DND-41 (cell line): ENCODE measurements at regions not wholly inside any gene's neighbourhood (a gene's known extent, or its start where the extent isn't known, plus 50 kb on each side); places are given as distances from the start of the nearest gene placed in this dataset.

Experiments used
- ATAC-seq: fragments of 200-7000 bp; cut with Tn5 transposase; 3 replicates; pipeline ENCODE4 v1.9.1; 2021; ENCODE audit warnings: low read depth; ENCODE audit not compliant: insufficient read depth
- DNase-seq: peaks from one replicate; pipeline ENCODE4 v3.0.0-alpha.2; 2020
- H2AFZ ChIP-seq: 2 replicates; pipeline ENCODE4 v1.6.0; 2012; ENCODE audit warnings: low read depth, low read length
- H3K27ac ChIP-seq: 2 replicates; pipeline ENCODE4 v1.5.1; 2012; ENCODE audit warnings: low read length, inconsistent platforms
- H3K27me3 ChIP-seq: fragments of 200-600 bp; sonication (generic); 2 replicates; pipeline ENCODE4 v1.6.0; 2012; ENCODE audit warnings: low read length, mild to moderate bottlenecking, inconsistent platforms; ENCODE audit not compliant: insufficient read depth, poor library complexity
- H3K36me3 ChIP-seq: 2 replicates; pipeline ENCODE4 v1.5.1; 2012; ENCODE audit warnings: low read length, inconsistent platforms; ENCODE audit not compliant: insufficient read depth
- H3K4me1 ChIP-seq: 2 replicates; pipeline ENCODE4 v1.5.1; 2012; ENCODE audit warnings: mild to moderate bottlenecking, low read length; ENCODE audit not compliant: insufficient read depth
- H3K4me2 ChIP-seq: 2 replicates; pipeline ENCODE4 v1.6.0; 2012; ENCODE audit warnings: mild to moderate bottlenecking, moderate library complexity, low read length, inconsistent platforms; ENCODE audit not compliant: insufficient read depth
- H3K4me3 ChIP-seq, 2 experiments: fragments of 200-600 bp in 1 of 2; shearing (Covaris generic) in 1 of 2; 2 replicates each; pipeline ENCODE4 v1.5.1; 2012 to 2016; ENCODE audit warnings: inconsistent platforms in 2 of 2, low read length in 2 of 2, mild to moderate bottlenecking in 2 of 2, low read depth in 1 of 2, moderate library complexity in 1 of 2
- H3K79me2 ChIP-seq: 2 replicates; pipeline ENCODE4 v1.6.0; 2012; ENCODE audit warnings: low read length, inconsistent platforms; ENCODE audit not compliant: insufficient read depth
- H3K9ac ChIP-seq: 2 replicates; pipeline ENCODE4 v1.6.0; 2012; ENCODE audit warnings: low read depth, mild to moderate bottlenecking, inconsistent platforms, low read length, moderate library complexity
- H3K9me3 ChIP-seq: 2 replicates; pipeline ENCODE4 v1.5.1; 2012; ENCODE audit warnings: low read length, moderate library complexity, mild to moderate bottlenecking, inconsistent platforms; ENCODE audit not compliant: insufficient read depth, severe bottlenecking
- H4K20me1 ChIP-seq: 2 replicates; pipeline ENCODE4 v1.6.0; 2012; ENCODE audit warnings: low read length; ENCODE audit not compliant: insufficient read depth
- EZH2 ChIP-seq: IDR thresholded peaks from 3 replicates; pipeline ENCODE4 v1.6.1; 2012; ENCODE audit warnings: borderline replicate concordance, low read depth, mild to moderate bottlenecking, moderate library complexity, low read length, inconsistent platforms; ENCODE audit not compliant: severe bottlenecking
- TF ChIP-seq, protein P1 (sequence below): IDR thresholded peaks from 2 replicates; pipeline ENCODE4 v1.5.1; 2012; ENCODE audit warnings: borderline replicate concordance, low read length, moderate library complexity, mild to moderate bottlenecking; ENCODE audit not compliant: poor library complexity, severe bottlenecking; ENCODE audit errors: extremely low read depth

DNA sequence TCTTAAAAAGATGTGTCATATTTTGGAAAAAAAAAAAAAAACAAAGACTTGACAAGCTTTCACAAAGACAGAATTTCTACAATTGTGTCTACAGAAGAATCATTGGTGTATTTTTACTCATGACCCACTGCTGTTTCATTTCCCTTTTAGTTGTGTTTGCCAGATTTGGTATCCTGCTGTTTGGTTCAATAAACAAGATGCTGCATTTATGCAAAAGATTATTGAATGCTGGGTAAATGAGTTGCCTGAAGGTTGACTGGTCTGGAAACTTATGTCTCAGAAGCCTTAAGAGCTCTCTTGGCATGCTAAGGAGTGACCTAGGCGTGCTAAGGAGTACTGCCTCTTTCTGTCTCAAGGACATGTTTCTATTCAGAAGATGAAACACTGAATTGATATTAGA lies 64.9 kb upstream of the NPY2R start:
- H3K9ac ChIP-seq: no peak overlapping the region
- no peak overlapping the region for H3K4me3 ChIP-seq
- H3K36me3 ChIP-seq: no peaks in the 10 kb centered on the region
- no peaks in the 10 kb centered on the region for H3K9me3 ChIP-seq
- TF ChIP-seq, protein P1, sequence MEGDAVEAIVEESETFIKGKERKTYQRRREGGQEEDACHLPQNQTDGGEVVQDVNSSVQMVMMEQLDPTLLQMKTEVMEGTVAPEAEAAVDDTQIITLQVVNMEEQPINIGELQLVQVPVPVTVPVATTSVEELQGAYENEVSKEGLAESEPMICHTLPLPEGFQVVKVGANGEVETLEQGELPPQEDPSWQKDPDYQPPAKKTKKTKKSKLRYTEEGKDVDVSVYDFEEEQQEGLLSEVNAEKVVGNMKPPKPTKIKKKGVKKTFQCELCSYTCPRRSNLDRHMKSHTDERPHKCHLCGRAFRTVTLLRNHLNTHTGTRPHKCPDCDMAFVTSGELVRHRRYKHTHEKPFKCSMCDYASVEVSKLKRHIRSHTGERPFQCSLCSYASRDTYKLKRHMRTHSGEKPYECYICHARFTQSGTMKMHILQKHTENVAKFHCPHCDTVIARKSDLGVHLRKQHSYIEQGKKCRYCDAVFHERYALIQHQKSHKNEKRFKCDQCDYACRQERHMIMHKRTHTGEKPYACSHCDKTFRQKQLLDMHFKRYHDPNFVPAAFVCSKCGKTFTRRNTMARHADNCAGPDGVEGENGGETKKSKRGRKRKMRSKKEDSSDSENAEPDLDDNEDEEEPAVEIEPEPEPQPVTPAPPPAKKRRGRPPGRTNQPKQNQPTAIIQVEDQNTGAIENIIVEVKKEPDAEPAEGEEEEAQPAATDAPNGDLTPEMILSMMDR: no peak
- TF ChIP-seq EZH2: no peak
- DNase-seq (no peak), ATAC-seq (no peak)
- H2AFZ ChIP-seq: no peak overlapping the region
- H3K27me3 ChIP-seq: peaks cover 4% of the 10 kb centered on the region
- H4K20me1 ChIP-seq: no peaks in the 10 kb centered on the region
- H3K4me1 ChIP-seq: no peaks in the 10 kb centered on the region
- no peak overlapping the region for H3K4me2 ChIP-seq
- H3K79me2 ChIP-seq: no peaks in the 10 kb centered on the region
- no peak overlapping the region for H3K27ac ChIP-seq
